GM12864 (cell line): ENCODE measurements at regions not wholly inside any gene's neighbourhood (a gene's known extent, or its start where the extent isn't known, plus 50 kb on each side); places are given as distances from the start of the nearest gene placed in this dataset.

ENCODE experiments used
- DNase-seq: peaks from one replicate; pipeline ENCODE4 v3.0.0-alpha.2; 2011; ENCODE audit warnings: low read depth
- H3K4me3 ChIP-seq: 2 replicates; pipeline ENCODE4 v1.5.1; 2011; ENCODE audit warnings: mild to moderate bottlenecking, low read depth, low read length, control low read depth
- CTCF ChIP-seq: IDR thresholded peaks from 2 replicates; pipeline ENCODE4 v1.5.1; 2011; ENCODE audit warnings: low read depth, mild to moderate bottlenecking, moderate library complexity, low read length, control low read depth, inconsistent platforms; ENCODE audit errors: missing control alignments

DNA sequence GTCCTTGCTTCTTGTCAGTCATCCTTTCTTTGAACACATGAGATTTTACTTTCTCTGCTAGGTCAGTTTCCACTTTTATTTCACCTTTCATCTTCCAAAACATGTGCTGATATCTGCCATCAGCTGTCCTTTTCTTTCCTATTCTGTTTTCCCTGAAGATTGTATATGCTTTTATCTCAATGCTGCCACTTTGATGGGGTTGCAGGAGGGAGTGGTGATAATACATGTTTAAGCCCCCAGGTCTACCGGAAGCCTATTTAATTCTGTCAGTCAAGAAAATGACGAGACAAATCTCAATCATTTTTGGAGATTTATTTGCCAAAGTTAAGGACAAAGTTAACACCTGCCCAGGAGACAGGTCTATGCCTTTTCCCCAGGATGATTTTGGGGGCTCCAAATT, 73.8 kb downstream of the MRPL32 start:
- H3K4me3 ChIP-seq = no peak overlapping the region
- no peak for TF ChIP-seq CTCF
- no peak for DNase-seq

DNA sequence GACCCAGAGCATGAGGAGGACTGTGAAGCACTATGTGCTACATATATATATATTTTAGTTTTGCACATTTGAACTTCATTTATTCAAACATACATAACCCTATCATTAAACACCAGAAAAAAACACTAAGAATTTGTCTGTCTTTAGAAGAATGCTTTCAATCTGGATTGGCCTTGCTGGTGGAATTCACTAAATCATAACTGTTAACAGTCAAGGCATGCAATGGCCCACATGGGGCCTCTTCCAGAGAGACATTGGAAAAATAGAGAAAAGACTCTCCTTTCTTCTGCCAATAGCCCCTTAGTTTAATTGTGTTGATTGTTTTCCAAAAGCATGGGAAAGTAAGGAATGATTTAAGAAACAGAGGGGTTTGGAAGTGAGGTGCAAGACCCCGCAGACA, 77.9 kb downstream of the MRPL32 start:
- DNase-seq = no peak
- no peak for TF ChIP-seq CTCF
- H3K4me3 ChIP-seq = no peak overlapping the region

- no peak for DNase-seq
- TF ChIP-seq CTCF = no peak
- no peak overlapping the region for H3K4me3 ChIP-seq
Measured at GRCh38 chr7:43011879-43012278, 79.7 kb downstream of the MRPL32 start.

- no peak for TF ChIP-seq CTCF
- H3K4me3 ChIP-seq = no peak overlapping the region
- no peak for DNase-seq
Measured at GRCh38 chr7:43014406-43014805, 82.2 kb downstream of the MRPL32 start.

GRCh38 chr7:43015301-43015700, 83.1 kb downstream of the MRPL32 start:
- H3K4me3 ChIP-seq = no peak overlapping the region
- DNase-seq = no peak
- no peak for TF ChIP-seq CTCF

DNA sequence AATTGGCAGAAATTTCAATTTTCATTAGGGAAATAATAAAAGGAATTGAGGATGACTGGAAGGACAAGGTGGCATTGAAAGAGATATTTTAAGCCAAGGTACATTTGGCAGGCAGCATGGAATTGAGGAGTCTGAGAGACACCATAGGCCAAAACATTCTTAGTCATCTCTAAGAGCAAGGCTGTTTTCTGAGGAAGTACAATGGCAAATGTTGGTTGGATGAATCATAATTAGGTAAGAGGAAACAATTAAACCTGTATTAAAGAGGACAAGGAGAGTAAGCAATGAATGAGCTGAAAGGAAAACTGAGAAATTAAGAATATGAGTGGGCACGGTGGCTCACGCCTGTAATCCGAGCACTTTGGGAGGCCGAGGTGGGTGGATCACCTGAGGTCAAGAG, 86.3 kb downstream of the MRPL32 start:
- no peak for DNase-seq
- TF ChIP-seq CTCF = no peak
- H3K4me3 ChIP-seq = no peak overlapping the region

- no peak for DNase-seq
- H3K4me3 ChIP-seq = no peak overlapping the region
- no peak for TF ChIP-seq CTCF
Measured at GRCh38 chr7:43021431-43021830, 89.3 kb downstream of the MRPL32 start.
